HG03575 (cell line): ENCODE measurements at regions not wholly inside any gene's neighbourhood (a gene's known extent, or its start where the extent isn't known, plus 50 kb on each side); places are given as distances from the start of the nearest gene placed in this dataset.
"Not testable (repeated sequence)": the region's sequence is repeated elsewhere in the genome, so short reads cannot be mapped to it uniquely, and the experiment has no call there.

ENCODE experiments used
- ATAC-seq: cut with Tn5 transposase; IDR thresholded peaks from one replicate; pipeline ENCODE4 v1.9.1; 2021; ENCODE audit not compliant: unreplicated experiment, insufficient number of reproducible peaks, low FRiP score; ENCODE audit errors: extremely low read depth

DNA sequence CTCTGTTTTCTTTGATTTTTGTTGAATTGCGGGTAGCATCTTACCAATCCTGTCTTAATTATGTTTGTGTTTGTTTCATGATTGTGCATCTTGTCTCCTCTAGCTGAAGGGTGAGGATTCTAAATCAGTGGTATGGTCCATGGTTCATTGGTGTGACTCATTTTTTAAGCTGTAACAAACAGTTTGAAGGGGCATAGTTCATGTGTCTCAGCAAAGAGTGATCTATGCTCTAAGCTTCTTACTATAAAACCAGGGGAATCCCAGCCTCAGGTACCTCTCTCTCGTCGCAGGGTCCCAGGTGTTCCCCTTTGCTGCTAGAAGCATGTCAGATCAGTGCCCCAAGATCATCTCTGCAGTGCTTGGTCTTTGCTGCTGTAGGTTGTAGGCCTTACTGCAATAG, 100.1 kb downstream of the OTUD1 start:
- ATAC-seq, result no peak

- ATAC-seq, result no peak
Observed at GRCh38 chr10:23540401-23541030, 101.6 kb downstream of the OTUD1 start.

DNA sequence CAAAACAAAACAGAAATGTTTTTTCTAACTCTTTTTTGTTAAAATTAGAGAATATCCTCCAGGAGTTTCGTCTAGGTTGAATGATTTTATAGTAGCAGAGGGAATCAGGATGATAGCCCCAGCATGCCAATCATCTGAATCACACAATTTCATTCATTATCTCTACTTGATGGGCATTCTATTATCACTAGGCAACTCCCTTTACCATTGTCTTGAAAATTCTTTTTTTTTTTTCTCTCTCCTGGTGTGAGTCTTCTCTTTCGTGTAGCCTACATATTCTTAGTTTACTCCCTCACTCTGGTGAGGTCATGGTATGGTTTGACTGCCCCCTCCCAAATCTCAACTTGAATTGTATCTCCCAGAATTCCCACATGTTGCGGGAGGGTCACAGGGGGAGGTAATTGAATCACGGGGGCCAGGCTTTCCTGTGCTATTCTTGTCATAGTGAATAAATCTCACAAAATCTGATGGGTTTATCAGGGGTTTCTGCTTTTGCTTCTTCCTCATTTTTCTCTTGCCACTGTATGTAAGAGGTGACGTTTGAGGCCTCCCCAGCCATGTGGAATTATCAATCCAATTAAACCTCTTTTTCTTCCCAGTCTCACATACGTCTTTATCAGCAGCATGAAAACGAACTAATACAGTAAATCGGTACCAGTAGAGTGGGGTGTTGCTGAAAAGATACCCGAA, 105.0 kb downstream of the OTUD1 start:
- no peak for ATAC-seq

DNA sequence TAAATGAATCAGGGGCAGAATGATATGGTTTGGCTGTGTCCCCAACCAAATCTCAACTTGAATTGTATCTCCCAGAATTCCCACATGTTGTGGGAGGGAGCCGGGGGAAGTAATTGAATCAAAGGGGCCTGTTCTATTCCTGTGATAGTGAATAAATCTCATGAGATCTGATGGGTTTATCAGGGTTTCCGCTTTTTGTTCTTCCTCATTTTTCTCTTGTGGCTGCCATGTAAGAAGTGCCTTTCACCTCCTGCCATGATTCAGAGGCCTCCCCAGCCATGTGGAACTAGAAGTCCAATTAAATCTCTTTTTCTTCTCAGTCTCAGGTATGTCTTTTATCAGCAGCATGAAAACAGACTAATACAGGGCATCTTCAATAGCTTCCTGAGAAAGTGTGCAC, 107.0 kb downstream of the OTUD1 start:
- not testable (repeated sequence) for ATAC-seq

- ATAC-seq, result no peak
Observed at GRCh38 chr10:23556727-23557440, 118.0 kb downstream of the OTUD1 start.

DNA sequence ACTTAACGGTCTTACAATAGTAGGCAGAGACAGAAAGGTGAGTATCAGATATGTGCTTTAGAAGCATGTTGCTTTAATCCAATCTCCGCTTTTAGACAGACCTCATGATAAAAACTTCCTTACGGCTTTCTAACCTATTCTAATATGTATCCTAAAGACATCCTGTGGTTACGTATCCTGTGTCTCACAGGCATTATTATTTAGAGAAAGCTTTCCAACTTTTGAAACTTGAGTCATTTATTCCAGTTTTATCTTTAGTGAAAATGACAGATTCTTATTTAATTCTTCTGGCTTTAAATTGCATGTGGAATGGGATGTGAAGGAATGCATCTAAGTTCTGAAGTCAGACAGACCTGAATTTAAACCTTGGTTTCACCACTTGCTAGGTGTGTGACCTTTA, 118.9 kb downstream of the OTUD1 start:
- no peak for ATAC-seq

GRCh38 chr10:23558361-23558799, 119.5 kb downstream of the OTUD1 start:
- ATAC-seq, result no peak

DNA sequence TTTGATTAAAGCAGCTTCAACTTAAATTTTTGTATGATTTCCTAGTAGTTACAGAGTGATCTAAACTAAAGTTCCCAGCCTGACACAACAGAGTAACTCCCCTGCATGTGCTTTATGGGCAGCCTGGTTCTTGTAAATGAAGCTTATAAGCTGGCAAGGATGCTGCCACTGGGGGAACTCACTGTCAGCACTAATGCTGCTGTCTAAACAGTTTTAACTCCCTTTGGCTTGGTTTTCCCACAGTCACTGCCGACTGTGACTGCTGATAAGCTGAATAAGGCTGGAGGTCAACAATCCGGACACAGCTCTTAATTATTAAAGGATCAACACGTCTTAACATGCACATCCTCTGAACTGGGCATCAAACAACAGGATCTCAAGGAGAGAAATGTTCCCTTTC, 130.1 kb downstream of the OTUD1 start:
- ATAC-seq, result no peak

- ATAC-seq, result no peak
Observed at GRCh38 chr10:23571884-23572283, 133.0 kb downstream of the OTUD1 start.

DNA sequence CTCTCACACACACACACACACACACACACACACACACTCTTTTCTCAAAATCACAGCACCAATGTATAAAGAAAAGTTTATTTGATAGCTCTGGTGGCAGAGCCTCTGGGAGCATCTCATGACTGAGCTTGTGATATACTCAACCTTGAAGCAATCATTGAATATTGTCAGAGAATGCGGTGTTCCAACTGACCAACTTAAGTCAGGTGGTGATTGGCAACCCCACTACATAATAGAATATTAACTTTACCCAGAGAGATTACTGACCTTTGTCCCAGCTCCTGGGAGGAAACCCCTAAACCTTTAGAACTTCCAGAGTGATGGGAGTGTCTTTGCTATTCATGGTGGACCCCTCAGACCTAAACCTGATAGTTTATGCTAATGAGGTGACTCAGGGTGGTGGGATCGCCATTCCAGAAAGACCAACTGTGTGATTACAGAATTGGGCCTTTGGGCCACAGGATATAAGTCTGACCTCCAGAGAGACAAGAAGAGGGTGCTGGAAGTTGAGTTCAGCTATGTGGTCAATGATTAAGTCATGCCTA, 143.1 kb downstream of the OTUD1 start:
- no peak for ATAC-seq

DNA sequence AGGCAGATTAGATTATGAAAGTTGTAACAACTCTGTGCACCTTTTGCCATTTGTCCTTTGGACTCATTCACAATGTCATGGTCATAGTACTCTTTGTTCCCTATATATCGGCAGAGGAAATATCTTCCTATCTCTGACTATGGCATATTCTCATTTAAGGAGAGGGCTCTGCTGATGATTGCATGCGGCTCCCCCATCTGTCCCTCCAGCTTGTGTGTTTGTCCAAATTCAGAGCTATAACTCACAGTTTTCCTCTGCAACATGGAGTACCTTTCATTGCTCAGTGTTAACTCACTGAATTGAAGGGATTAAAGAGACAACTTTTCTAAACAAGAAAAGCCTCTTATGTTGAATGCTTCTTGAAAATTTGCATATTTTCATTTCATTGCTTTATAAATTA, 145.5 kb downstream of the OTUD1 start:
- ATAC-seq, result no peak

- no peak for ATAC-seq
Observed at GRCh38 chr10:23585186-23585585, 146.3 kb downstream of the OTUD1 start.

GRCh38 chr10:23585666-23586065, 146.8 kb downstream of the OTUD1 start:
- no peak for ATAC-seq

DNA sequence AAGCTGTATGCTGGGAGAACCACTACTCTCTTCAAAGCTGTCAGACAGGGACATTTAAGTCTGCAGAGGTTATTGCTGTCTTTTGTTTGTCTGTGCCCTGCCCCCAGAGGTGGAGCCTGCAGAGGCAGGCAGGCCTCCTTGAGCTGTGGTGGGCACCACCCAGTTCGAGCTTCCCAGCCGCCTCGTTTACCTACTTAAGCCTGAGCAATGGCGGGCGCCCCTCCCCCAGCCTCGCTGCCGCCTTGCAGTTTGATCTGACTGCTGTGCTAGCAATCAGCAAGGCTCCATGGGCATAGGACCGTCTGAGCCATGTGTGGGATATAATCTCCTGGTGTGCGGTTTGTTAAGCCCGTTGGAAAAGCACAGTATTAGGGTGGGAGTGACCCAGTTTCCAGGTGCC, 156.4 kb downstream of the OTUD1 start:
- not testable (repeated sequence) for ATAC-seq

- no peak for ATAC-seq
Observed at GRCh38 chr10:23604613-23605012, 165.7 kb downstream of the OTUD1 start.

GRCh38 chr10:23606456-23606855, 167.6 kb downstream of the OTUD1 start:
- ATAC-seq, result no peak

DNA sequence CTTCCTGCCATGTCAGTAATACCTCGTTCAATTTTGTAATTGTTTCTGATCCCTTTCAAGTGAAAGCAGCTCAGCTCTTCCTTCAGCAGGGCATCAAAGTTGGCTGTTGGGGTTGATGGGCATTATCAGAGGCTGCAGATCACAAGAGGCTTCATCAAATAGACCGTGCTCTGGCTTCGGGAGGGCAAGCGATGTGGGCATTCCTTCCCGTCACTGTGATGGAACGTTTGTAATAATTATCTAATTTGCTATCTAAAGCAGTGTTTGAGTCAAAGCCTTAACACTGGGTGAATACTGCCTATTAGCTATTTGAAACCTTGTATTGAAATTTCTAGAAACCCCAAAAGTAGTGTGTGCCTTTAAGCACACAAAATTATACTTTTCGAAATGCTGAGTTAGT, 170.1 kb downstream of the OTUD1 start:
- no peak for ATAC-seq

- ATAC-seq, result no peak
Observed at GRCh38 chr10:23610626-23611307, 171.9 kb downstream of the OTUD1 start.

GRCh38 chr10:23611308-23612029, 172.6 kb downstream of the OTUD1 start:
- no peak for ATAC-seq
